ENCODE measurements at regions not wholly inside any gene's neighbourhood (a gene's known extent, or its start where the extent isn't known, plus 50 kb on each side); places are given as distances from the start of the nearest gene placed in this dataset.

GRCh38 chr1:230011333-230012092 is 55.5 kb upstream of the GALNT2 start:
- TF ChIP-seq CTCF (IDR thresholded peaks at IDR 0.05) (no peak), TEAD1 (CRISPR knock-in tag; IDR thresholded peaks at IDR 0.05) (no peak), CREB1 (CRISPR knock-in tag; IDR thresholded peaks at IDR 0.05) (no peak), ZNF121 (CRISPR knock-in tag; IDR thresholded peaks at IDR 0.05) (no peak), KAT7 (CRISPR knock-in tag; IDR thresholded peaks at IDR 0.05; ENCODE audit: borderline replicate concordance) (no peak), EMX1 (CRISPR knock-in tag; IDR thresholded peaks at IDR 0.05) (no peak)
- TF ChIP-seq, protein P1, sequence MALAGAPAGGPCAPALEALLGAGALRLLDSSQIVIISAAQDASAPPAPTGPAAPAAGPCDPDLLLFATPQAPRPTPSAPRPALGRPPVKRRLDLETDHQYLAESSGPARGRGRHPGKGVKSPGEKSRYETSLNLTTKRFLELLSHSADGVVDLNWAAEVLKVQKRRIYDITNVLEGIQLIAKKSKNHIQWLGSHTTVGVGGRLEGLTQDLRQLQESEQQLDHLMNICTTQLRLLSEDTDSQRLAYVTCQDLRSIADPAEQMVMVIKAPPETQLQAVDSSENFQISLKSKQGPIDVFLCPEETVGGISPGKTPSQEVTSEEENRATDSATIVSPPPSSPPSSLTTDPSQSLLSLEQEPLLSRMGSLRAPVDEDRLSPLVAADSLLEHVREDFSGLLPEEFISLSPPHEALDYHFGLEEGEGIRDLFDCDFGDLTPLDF (CRISPR knock-in tag; IDR thresholded peaks at IDR 0.05), result no peak
